GM13976 (cell line): ENCODE measurements at regions not wholly inside any gene's neighbourhood (a gene's known extent, or its start where the extent isn't known, plus 50 kb on each side); places are given as distances from the start of the nearest gene placed in this dataset.

ENCODE experiments used
- DNase-seq: peaks from one replicate; pipeline ENCODE4 v3.0.0; 2012; ENCODE audit warnings: low spot score
- CTCF ChIP-seq: IDR thresholded peaks from 2 replicates; pipeline ENCODE4 v1.5.1; 2012; ENCODE audit warnings: borderline replicate concordance, mild to moderate bottlenecking; ENCODE audit not compliant: insufficient read depth; ENCODE audit errors: extremely low read depth, missing control alignments, control extremely low read depth
- in situ Hi-C: fragments of 300-500 bp; cut with MboI; formaldehyde crosslinking; loops from one replicate; pipeline ENCODE4 v1.12.0; 2022; ENCODE audit warnings: low sequenced_read_pairs, mixed read lengths, inconsistent platforms; ENCODE audit not compliant: unreplicated experiment

GRCh38 chr5:74035521-74035937 lies 409.5 kb downstream of the ARHGEF28 start:
- no peak for TF ChIP-seq CTCF
- in situ Hi-C loops = no loop called here
- peak; percentile 21 for DNase-seq

DNA sequence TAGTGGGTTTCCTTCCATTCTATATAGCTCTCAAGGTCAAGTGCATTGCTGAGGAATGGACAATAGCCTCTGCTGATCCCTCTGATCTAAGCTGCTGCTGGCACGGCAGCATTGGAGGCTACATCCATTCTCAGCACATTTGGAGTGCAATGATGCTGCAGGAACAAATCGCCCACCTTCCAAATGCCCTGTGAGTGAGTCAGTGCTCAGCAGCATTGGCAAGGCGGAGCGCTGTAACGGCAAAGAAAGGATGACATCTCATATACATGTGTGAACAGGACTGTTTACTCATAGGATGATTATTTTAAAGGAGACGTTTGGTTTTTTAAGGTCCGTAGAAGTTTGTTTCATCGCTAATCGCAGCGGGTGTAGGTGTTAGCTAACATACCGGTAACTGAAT lies 408.7 kb downstream of the ARHGEF28 start:
- DNase-seq = no peak
- no peak for TF ChIP-seq CTCF
- in situ Hi-C loops = no loop called here

- DNase-seq = no peak
- no peak for TF ChIP-seq CTCF
- in situ Hi-C loops = no loop called here
Measured at GRCh38 chr5:74032617-74033016, 406.6 kb downstream of the ARHGEF28 start.

- in situ Hi-C loops = no loop called here
Measured at GRCh38 chr5:74031536-74031935, 405.5 kb downstream of the ARHGEF28 start.

GRCh38 chr5:74030821-74031220 lies 404.8 kb downstream of the ARHGEF28 start:
- in situ Hi-C loops = no loop called here
- TF ChIP-seq CTCF = no peak
- DNase-seq = no peak

More at GRCh38 chr5:74031536-74031935, 405.5 kb downstream of the ARHGEF28 start:
- DNase-seq = no peak
- no peak for TF ChIP-seq CTCF

GRCh38 chr5:74030371-74030770 lies 404.4 kb downstream of the ARHGEF28 start:
- DNase-seq = no peak
- TF ChIP-seq CTCF = no peak
- in situ Hi-C loops = no loop called here

- in situ Hi-C loops = no loop called here
- no peak for TF ChIP-seq CTCF
- no peak for DNase-seq
Measured at GRCh38 chr5:74028976-74029375, 403.0 kb downstream of the ARHGEF28 start.
